ENCODE measurements at regions not wholly inside any gene's neighbourhood (a gene's known extent, or its start where the extent isn't known, plus 50 kb on each side); places are given as distances from the start of the nearest gene placed in this dataset.

GRCh38 chr2:14428056-14428455 is 204.5 kb upstream of the LRATD1 start:
- TF ChIP-seq CTCF (IDR thresholded peaks at IDR 0.05): peak in 3 of 5 experiments; percentile 23 to 40 (median 38)
- no peak for TF ChIP-seq EP300 (IDR thresholded peaks at IDR 0.05; ENCODE audit: low read depth)
- TF ChIP-seq POLR2A (IDR thresholded peaks at IDR 0.05): no peak
- TF ChIP-seq POLR2AphosphoS5 (IDR thresholded peaks at IDR 0.05): no peak
